NCI-H146 treated with DMSO at 0.1 percent for 48 hours (cell line): ENCODE measurements at regions not wholly inside any gene's neighbourhood (a gene's known extent, or its start where the extent isn't known, plus 50 kb on each side); places are given as distances from the start of the nearest gene placed in this dataset.

Experiments used
- DNase-seq: peaks from one replicate; lab custom pipeline; 2025; ENCODE audit not compliant: unreplicated experiment; lab: John Stamatoyannopoulos, UW

GRCh38 chr10:124346831-124347230 is 71.9 kb downstream of the OAT start:
- no peak for DNase-seq

DNA sequence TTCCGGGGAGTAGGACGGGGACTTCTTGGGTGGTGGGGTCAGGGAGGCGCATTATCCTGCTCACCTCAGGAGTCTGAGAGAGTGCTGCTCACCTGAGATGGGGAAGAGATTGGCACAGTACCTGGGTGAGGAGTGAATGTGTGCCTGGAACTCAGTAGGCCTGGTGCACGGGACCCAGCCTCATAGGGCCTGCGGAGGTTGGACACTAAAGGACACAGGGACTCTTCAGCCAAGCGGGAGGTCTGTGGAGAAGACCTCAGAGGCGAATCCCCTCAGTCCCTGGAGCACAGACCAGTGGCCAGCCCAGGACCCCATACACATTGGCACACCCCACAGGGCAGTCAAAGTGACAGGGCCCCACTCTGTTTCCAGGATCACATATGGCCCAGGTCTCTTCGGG is 73.2 kb downstream of the OAT start:
- DNase-seq: no peak

DNA sequence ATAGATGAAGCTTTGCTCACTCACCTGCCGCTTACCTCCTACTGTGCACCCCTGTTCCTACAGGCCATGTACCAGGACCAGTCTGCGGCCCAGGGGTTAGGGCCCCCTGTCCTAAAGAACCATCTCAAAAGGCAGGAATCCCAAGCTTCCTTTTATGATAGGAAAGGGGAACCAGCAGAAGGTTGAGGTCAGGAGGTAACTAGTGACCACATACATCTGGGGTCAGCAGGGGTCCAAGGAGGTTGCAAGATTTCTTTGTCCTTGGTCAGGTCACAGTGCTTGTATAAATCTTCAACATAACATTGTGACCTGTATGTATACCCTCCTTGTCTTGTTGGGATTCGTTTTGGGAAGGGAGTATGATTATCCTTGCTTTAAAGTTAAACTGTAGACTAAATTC is 73.8 kb downstream of the OAT start:
- no peak for DNase-seq

DNA sequence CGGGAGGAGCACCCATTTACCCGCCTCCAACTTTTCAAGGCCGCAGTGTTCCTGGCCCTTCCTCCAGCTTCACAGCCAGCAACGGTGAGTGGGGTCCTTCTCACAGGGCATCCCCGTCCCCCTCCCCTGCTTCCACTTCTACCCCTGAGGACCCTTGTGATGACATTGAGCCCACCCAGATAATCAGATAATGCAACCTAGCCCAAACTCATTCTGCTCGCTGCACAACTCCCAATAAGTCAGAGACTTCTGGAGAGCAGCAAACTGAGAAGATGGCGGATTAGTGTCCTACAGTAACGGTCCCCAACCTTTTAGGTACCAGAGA is 74.5 kb downstream of the OAT start:
- DNase-seq: no peak

DNA sequence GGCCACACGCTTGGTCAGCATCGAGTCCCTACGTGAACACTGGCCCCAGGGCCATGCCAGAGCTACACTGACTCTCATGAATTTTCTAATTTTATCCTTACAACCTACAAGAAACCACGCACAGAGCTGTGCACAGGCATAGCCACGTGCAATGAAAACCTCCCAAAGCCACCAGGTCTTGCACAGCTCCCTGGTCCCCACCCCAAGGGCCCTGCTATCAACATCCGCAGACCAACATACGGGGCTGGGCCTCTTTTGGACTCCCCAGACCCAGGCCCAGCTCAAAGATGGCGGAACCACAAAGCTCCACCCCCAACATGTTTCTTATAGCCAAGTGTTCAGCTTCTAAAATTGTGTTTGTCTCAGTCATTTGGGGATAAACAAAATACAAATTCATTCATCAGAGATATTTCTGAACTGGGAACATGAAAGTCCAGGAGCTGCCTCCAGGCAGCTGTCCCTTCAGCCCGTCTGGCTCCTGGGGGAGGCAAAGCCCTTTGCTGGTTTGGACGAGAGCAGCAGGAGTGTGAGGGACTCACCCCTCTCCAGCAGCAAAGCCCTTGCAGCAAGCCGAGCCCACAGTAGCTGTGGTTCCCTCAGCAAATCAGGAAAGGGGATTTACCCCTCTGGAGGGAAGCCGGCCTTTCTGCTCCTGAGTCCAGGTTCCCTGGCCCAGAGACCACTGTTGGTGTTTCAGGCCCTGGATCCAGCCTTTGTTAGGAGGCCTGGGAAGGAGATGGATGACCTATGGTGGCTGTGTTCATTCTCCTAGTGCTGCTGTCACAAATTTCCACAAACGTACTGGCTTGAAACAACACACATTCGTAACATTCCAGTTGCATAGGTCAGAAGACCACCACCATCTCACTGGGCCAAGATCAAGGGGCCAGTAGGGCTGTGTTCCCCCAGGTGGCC is 75.1 kb downstream of the OAT start:
- no peak for DNase-seq

DNA sequence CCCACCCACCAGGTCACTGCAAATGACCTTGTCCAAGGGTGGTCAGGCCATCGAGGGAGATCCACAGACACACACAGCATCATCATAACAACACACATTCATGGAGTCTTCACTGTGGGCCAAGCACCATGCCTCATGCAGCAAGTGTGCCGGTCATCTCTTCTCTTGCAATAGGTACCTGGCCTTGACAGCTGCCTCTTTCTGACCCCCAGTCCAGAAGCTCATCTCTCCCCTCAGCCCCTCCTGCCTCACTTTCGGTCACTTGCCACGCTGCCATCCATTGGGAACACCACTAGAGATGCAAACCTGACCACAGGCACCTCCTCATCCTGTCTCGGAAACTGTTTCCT is 75.9 kb downstream of the OAT start:
- DNase-seq: no peak

GRCh38 chr10:124342136-124342820 is 76.4 kb downstream of the OAT start:
- no peak for DNase-seq

- no peak for DNase-seq
Measured at GRCh38 chr10:124341768-124342135, 77.0 kb downstream of the OAT start.

- DNase-seq: no peak
Measured at GRCh38 chr10:124340033-124340760, 78.5 kb downstream of the OAT start.

DNA sequence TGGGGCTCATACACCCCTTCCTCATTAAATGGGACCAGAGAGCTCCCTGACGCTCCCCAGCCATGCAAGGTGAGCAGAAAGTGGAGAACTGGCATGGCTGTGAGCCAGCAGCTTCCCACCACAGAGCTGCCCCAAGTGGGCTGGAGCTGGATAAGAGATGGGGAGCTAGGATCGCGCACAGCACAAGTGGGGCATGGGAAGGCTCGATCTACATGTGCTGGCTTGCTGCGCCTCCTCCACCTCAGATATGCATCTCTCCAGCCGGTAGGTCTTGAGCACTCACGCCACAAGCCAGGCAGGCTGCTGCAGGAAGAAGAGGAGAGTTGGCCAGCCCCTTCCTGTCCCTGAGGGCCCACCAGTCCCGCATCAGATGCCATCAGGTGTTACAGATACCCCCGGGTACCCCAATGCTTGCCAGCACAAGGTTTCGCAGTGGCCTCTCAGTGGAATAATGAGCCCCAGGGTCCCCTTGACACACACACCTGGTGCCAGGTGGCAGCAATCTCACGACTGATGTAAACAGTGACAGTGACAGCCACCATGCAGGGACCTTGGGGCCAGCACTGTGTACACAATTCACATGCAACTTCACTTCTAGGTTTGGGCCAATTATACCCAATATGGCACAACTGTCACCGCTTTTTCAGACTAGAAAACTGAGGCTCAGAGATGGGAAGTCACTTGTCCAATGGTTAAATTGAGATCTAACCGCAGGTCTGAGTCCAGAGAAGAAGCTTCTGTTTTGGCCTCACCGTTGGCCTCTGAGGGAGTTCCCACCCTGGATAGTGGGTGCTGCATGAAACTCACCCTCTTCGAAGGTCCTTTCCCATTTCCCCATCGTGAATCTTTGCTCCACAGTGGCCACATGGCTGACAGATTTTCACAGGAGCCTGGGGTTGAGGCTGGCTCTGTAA is 79.3 kb downstream of the OAT start:
- no peak for DNase-seq

DNA sequence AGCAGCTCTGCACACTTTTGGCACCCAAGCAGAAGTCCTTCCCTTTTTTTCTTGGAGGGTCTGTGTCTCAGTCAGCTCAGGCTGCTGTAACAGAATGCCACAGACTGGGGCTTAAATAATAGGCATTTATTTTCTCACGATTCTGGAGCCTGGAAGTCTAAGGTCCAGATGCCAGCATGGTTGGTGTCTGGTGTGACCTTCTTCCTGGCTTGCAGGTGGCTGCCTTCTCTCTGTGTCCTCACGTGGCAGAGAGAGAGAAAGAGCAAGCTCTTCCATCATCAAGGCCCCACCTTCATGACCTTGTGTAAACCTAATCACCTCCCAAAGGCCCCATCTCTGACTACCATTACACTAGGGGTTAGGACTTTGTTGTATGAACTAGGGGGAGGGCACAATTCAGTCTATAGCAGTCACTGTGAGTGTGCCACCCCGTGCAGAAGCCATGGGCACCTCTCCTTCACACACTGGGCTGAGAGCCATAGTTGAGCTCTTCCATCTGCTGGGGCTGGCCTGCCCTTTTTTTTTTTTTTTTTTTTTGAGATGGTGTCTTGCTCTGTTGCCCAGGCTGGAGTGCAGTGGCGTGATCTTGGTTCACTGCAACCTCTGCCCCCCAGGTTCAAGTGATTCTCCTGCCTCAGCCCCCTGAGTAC is 80.3 kb downstream of the OAT start:
- DNase-seq: no peak

DNA sequence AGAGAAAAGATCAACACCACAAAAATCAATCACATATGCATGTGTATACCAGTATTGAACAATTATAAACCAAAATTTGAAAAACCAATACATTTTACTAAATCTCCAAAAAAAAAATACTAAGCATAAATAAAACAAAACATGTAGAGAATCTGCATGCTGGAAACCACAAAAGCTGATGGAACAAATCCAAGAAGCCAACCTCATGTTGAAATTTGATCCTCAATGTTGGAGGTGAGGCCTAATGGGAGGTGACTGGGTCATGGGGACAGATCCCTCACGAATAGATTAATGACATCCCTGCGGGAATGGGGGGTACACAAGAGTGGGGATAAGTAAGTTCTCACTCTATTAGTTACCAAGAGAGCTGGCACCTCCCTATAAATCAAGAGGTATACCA is 82.5 kb downstream of the OAT start:
- no peak for DNase-seq

DNA sequence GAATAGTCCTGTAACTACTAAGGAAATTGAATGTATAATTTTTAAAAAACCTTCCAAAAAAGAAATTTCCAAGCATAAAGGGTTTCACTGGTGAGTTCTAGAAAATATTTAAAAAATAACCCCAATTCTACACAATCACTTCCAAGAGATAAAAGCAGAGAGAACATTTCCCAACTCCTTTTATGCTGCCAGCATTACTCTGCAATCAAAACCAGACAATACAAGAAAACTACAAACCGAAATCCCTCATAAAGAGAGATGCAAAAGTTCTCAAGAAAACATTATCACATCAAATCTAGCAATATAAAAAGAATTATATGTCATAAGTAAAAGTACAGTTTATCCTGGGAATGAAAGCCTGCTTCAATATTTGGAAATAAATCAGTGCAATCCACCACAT is 84.8 kb downstream of the OAT start:
- DNase-seq: no peak

DNA sequence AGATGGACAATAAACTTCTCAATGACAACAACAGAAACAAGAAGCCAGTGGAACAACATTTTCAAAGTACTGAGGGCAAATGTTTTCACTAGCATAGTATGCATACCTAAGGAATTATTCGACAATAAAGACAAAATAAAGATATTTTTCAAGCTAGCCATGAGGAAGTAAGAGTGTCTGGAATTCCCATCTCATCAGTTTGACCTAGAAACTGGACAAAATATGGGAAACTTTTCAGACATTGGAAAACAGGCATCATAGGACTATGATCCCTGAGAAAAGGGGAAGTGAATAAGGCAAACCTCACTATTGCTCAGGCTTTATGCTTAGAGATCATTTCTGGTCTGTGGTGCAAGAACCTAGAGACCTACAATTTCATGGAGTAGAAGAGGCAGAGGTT is 86.3 kb downstream of the OAT start:
- no peak for DNase-seq

GRCh38 chr10:124329941-124330340 is 88.8 kb downstream of the OAT start:
- no peak for DNase-seq

DNA sequence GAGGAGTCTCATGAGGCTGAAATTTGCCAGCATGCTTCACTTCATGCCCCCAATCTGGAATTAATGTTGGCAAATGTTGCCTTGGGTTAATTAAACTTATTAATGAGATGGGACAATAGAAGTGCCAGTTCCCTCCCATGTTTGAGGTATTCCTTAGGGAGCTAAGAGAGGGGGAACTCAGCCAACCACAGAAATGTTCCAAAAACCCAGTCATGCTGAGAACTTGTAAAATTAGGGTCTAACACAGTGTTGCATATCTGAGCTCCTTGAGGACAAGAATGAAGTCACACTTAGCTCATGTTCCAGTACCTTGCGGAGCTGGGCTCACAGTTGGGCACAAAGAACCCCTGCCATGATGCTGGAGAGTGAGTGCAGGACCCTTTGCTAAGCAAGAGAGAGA is 89.4 kb downstream of the OAT start:
- no peak for DNase-seq

- DNase-seq: no peak
Measured at GRCh38 chr10:124328477-124329220, 90.1 kb downstream of the OAT start.

GRCh38 chr10:124325998-124326636 is 92.6 kb downstream of the OAT start:
- no peak for DNase-seq

- DNase-seq: no peak
Measured at GRCh38 chr10:124325633-124325914, 93.1 kb downstream of the OAT start.
